HepG2 (cell line): ENCODE measurements at regions not wholly inside any gene's neighbourhood (a gene's known extent, or its start where the extent isn't known, plus 50 kb on each side); places are given as distances from the start of the nearest gene placed in this dataset.
"Not testable (repeated sequence)": the region's sequence is repeated elsewhere in the genome, so short reads cannot be mapped to it uniquely, and the experiment has no call there.

Source experiments
- HDAC2 ChIP-seq: sonication (generic); formaldehyde crosslinking; IDR thresholded peaks from 2 replicates; pipeline ENCODE4 v1.4.0; 2020; ENCODE audit warnings: missing genetic modification reagents
- RBM39 ChIP-seq: fragments of 200-400 bp; formaldehyde crosslinking; IDR thresholded peaks from one replicate; pipeline ENCODE4 v1.6.1; 2018; ENCODE audit warnings: antibody characterized with exemption, mild to moderate bottlenecking, low read depth, low read length; ENCODE audit not compliant: poor library complexity, severe bottlenecking
- ZNF777 ChIP-seq: sonication (generic); formaldehyde crosslinking; IDR thresholded peaks from 2 replicates; pipeline ENCODE4 v1.4.0; 2020; ENCODE audit warnings: missing genetic modification reagents

DNA sequence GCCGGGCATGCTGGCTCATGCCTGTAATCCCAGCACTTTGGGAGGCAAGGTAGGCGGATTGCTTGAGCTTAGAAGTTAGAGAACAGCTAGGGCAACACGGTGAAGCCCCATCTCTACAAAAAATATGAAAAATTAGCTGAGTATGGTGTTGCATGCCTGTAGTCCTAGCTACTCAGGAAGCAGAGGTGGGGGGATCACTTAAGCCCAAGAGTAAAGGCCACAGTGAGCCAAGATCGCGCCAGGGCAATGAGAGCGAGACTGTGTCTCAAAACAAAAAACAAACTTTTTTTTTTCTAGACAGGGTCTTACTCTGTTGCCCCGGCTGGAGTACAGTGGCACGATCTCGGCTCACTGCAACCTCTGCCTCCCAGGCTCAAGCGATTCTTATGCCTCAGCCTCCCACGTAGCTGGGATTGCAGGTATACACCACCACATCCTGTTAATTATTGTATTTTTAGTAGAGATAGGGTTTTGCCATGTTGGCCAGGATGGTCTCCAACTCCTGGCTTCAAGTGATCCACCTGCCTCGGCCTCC is 307.5 kb downstream of the GOLGA6L6 start:
- TF ChIP-seq RBM39; HDAC2; ZNF777 (CRISPR knock-in tag): not testable (repeated sequence)
